Stimulated activated CD8-positive, alpha-beta memory T cell treated with anti-CD3 and anti-CD28 coated beads, Interleukin-2, amount 100 ng/mL, for 1 hour (primary cell): ENCODE measurements at regions not wholly inside any gene's neighbourhood (a gene's known extent, or its start where the extent isn't known, plus 50 kb on each side); places are given as distances from the start of the nearest gene placed in this dataset.
"Not testable (repeated sequence)": the region's sequence is repeated elsewhere in the genome, so short reads cannot be mapped to it uniquely, and the experiment has no call there.

Experiments
- DNase-seq, 2 donors: peaks; one replicate each; pipeline ENCODE4 v3.0.0-alpha.2; 2020; ENCODE audit warnings: low read depth in 2 of 2

DNA sequence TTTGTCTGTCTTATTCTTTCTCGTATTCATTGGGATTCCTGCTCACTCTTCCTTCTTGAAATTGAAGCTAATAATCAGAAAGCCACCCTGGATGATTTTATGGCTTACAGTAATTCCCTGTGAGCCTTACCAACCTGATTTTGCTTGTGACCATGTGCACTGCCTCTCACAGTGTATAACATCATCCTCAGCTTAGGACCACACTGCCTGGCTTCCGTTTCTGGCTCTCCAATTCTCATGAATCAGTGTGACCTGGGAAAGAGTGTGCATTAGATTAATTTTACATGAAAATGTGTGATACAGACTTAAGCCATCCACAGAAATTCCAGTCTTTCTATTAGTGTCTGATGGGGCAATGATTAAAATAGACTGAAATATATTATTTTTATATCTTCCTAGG lies 126.8 kb upstream of the DMRT1 start:
- DNase-seq = no peak

DNA sequence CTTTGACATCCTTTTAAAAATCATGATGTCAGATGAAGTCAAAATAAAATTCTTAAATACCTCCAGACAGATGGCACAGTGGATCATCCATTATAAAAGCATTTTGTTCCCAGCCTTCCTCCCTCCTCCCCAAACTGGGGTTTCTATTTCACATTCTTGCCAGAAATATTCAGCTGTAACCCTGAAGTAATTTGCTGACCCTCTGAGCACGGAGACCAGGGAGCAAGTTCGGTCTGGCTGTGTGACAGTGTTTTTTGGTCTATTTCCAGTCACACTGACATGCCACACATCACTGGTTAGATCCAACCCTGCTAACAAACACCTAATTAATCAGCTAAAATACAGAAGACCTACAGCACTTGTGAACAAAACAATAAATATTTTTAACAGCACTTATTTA lies 126.2 kb upstream of the DMRT1 start:
- DNase-seq = no peak

DNA sequence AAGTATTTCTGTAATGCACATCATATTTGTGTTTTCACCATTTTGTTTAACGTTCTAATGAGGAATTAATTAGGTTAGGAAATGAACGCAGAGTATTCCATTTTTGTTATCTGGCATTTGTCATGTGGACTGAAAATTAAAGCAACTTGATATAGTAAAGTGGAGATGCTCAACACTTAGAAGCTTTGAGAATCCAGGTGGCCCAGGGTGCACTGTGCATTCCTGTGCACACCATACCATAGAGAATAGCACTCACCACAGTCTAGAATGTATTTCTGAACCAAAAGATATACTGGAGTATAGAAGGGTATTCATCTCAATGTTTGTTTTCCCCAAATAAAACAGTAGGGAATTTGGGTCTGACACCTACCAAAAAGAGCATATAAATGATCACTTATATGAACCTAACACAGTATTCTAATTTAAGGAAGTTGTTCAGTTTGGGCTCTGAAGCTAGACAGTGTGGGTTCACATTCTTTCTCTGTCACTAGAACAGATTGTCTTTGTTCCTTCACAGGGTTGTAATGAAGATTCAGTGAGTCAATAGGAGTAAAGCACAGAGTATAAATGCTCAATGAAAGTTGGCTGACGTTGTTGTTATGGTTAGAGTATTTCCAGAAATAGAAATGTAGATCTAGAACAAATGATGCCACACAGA lies 125.6 kb upstream of the DMRT1 start:
- no peak for DNase-seq

DNA sequence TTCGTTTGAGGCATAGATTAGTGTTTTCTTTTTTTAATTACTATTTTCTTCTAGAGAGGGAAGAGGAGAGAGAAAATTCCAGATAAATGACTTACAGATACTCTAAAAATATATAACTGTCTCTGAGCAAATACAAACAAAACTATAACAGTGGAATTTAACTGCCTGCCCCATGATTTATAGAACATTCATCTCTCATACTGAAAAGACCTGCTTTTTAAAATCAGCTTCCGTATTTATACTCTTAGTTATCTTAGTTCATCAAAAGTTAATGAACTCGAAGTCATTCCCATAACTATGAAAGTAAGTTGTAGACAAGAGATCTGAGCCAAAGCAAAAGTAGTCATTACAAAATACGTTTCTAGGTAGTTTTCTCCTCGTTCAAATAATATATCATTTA lies 123.8 kb upstream of the DMRT1 start:
- no peak for DNase-seq

DNA sequence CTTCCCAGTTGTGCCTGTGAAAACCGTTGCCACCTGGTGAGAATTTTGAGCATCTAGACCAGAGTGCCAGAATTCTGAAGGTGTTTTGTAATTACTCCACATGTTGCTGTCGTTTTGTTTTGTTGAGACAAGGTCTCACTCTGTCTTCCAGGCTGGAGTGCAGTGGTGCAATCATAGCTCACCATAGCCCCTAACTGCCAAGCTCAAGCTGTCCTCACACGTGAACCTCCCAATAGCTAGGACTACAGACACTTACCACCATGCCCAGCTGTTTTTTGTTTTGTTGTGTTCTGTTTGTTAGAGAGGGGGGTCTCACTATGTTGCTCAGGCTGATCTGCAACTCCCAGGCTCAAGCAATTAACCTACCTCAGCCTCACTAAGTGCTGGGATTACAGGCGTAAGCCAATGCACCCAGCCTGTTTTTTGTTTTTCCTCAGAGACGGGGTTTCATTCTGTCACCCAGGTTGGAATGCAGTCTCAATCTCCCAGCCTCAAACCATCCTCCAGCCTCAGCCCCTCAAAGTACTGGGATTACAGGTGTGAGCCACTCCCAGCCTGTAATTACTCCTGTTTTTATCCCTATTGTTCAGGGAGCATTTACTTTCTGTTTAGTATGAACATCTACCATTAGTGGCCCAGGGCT lies 121.1 kb upstream of the DMRT1 start:
- no peak for DNase-seq

DNA sequence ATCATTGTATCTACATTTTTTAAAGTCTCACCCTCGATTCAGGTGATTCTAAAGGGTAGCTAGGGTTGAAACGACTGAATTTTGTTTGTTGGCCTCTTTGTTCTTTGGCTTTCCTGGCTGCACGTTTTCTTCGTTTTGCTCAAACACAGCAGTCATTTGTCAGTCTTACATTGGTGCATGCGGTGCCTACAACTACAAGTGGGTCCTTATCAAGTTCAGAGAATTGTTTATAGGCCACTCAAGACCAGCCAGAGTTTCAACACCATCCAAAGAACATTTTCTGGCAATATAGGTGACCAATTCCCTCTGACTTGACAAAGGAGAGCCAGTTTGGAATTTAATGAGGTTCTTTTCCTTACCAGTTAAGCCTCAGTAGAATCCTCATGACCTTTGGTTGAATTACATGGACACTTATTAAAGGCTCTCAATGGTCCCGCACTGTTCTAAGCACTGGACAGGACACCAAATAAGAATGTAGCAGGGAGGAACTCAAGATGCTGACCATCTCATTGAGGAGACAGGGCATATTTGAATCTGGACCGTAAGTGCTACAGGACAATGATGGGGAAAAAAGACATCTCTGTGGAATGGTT lies 119.0 kb upstream of the DMRT1 start:
- DNase-seq = no peak

DNA sequence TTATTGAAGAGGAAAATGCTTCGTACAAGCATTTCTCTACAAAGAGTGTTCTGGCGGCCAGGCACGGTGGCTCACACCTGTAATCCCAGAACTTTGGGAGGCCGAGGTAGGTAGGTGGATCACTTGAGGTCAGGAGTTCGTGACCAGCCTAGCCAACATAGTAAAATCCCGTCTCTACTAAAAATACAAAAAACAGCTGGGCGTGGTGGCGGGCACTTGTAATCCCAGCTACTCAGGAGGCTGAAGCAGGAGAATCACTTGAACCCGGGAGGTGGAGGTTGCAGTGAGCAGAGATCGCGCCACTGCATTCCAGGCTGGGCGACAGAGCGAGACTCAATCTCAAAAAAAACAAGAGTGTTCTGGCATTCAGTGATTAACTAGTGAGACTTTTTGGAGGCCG lies 117.0 kb upstream of the DMRT1 start:
- not testable (repeated sequence) for DNase-seq

DNA sequence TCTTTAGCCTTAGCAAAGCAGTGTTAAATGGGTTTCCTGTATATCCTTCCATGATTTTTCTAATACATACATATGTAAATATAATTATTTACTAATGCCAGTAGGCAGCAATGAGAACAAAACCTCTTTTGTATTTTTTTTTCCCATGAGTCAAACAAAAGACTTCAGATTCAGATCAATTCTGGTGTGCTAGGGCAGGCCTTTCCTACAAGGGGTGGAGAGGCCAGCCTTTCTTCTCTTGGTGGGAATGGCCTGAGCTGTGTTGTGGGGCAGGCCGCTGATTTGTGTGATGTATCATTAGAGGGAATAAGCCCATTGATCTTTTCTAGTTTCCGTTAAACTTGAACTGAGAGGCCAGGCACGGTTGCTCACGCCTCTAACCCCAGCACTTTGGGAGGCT lies 115.5 kb upstream of the DMRT1 start:
- DNase-seq = no peak

DNA sequence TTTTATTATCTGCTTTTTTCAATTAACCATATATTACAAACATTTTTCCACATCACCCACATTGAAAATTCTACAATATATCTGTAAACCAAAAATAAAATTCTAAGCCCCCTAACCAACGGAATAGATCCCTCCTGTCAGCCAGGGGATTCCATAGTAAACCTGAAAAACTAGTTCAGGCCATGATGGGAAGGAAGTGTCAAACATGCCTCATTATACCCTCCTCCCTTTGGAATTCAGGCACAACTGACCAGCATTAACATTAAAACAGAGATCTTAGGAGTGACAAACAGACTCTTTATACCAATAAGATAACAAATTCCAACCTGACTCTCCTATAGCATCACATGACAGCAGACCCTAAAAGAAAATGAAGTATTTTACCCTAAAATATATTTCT lies 113.7 kb upstream of the DMRT1 start:
- DNase-seq = no peak

DNA sequence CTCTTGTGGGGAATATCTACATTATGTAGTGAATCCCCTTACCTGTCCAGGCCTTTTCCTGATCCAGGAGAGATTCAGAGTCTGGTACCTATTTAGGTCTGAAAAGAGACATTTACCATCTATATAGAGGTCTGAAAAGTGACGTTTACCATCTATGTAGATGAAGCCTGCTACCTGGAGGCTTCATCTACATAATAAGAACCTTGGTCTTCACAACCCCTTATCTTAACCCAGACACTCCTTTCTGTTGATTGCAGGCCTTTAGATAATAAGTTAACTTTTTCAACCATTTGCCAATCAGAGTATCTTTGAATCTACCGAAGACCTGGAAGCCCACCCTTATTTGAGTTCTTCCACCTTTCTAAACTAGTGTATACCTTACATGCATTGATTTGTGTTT lies 113.0 kb upstream of the DMRT1 start:
- no peak for DNase-seq

DNA sequence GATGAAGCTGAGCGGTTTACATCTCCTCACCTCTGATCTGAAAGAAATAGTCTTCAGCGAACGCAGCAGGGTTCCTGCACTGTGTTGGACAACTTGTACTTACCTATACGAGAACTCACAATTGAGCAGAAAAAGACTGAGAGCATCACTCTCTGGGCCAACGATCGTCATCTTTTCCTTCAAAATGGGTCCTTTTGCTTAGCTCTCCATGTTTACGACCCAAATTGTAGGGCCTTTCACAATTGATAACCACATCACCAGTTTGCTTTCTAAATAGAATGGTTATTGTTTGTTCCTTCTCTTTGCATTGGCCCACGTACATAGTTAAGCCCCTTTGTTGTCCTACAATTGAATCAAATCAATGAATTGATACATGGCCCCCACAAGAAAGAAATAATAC lies 110.0 kb upstream of the DMRT1 start:
- DNase-seq = no peak

DNA sequence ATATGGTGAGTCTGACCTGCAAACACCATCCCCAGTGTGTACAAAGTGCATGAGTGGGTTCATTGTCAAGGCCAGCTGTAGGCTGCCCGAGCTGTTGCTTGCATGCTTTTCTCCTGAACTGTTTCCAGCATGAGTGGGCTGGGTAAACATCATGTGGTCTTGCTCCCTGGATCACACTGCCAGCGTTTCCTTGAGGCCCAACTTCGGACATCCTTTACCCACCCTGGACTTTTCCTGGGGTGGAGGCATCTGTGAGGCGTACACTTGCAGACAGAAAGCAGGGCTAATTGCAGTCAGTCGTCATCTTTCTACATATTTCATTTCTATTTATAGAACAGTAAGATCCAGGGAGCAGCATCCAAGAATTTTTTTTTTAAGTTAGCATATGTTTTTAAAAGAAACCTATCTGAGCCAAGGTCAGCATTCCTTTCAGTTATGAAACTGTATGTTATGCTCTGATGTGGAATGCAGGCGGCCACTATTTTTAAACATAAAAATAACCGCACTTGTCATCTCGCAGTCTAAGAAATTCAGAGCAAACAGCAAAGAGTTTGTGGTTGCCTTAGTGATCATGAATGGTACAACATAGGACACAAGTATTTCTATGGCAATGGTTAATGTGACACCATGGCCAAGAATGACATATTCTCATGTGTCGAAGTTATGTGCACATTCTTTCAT lies 106.5 kb upstream of the DMRT1 start:
- DNase-seq = no peak

DNA sequence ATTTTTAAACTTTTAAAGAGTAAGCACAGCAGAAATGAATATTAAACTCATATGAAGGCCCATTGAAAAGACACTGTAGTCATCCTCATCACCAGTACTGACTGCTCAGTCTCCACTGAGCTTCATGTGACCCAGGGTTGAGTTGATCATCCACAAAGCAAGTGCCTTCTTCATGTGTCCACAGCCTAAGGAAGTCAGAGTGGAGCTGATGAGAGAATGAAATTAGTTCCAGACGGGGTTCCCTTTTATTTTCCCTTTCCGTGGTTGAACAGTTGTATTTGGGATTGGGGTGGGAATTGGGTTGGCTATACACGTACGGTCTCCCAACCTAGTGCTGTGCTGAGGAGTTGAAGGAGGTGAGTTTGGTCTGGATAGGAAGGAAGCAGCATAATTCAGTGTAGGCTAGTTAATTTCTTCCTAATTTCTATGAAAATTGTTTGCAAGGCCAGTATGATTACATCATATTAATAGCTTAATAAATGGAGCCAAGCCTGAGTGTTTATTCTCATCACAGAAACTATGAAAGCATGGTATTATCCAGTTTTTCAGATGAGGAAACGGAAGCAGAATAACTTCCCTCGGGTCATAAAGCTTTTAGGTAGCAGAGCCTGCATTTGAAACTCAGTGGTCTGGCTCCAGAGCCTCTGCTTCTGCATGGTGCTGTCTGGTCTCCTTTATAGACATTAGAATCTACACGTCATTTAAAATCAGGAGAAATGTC lies 103.9 kb upstream of the DMRT1 start:
- no peak for DNase-seq

DNA sequence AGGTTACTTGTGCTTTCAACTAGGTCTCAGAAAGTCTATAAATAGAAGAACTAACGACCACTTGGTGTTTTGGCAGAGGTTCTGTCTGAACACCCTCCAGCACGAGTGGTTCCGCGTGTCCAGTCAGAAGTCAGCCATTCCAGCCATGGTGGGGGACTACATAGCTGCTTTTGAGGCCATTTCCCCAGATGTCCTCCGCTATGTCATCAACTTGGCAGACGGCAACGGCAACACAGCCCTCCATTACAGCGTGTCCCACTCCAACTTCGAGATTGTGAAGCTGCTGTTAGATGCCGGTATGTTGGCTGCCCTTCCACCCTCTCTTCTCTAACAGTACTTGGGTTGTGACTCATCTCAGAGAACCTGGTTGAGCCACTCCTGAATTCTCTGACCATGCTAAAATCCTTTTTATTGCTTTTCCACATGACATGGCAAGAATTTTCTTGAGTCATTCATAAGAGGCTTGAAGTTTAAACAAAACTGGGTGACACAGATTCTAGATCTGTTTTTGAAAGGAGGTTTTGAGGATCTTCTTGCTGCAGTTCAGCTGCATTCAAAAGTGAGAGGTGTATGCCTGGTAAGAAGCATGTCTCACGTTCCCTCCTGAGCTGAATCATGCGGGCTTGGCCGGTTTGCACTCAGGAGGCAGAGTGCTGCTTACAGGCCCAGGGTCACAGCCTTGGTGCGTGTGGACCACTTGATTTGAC lies 103.1 kb upstream of the DMRT1 start:
- no peak for DNase-seq

DNA sequence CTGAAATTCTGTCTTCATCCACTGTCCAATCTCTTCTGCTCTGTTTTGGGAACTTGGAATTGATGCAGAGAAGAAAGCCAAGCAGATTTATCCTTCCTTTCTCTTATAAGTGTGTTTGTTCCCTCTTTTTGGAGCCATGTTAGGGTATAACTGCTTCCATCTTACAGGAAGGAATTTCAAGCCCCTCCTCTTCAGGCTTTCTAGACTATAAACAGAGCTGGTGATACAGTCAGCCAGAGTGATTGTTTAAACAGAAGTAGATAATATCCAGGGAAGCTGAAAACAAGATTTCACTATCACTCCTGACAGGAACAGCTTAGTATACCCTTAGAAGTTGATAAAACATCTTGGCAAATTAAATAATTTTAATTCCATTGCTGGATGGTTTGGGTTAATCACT lies 102.1 kb upstream of the DMRT1 start:
- DNase-seq = no peak

DNA sequence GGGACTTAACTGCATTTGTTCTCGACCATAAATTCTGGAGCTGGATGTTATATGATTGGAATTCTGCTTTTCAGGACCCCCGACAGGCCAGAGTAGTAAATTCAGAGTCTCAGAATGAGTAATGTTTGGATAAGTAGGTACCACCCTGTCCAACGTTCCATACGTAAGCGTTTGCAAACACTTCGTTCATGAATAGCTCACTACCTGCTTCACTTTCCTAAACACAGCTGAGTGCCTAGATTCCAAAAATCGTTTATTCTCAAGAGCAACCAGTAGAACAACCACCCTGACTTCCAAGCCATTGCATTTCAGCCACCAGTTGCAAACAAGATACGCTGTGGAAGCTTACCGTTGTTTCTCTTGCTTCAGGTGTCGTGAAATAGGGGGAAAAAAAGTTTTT lies 101.3 kb upstream of the DMRT1 start:
- no peak for DNase-seq

DNA sequence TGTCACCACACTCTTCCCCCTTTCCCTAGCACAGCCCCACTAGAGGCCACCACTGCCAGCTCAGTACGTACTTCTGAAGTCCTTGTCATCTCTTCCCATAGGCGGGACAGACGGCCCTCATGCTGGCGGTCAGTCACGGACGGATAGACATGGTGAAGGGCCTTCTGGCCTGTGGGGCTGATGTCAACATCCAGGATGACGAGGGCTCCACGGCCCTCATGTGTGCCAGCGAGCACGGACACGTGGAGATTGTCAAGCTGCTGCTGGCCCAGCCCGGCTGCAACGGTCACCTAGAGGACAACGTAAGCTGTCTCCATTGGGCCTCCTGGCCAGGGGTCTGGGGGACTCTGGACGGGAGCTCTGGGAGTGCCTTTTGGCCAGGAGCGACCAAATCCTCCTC lies 99.4 kb upstream of the DMRT1 start:
- DNase-seq = no peak

DNA sequence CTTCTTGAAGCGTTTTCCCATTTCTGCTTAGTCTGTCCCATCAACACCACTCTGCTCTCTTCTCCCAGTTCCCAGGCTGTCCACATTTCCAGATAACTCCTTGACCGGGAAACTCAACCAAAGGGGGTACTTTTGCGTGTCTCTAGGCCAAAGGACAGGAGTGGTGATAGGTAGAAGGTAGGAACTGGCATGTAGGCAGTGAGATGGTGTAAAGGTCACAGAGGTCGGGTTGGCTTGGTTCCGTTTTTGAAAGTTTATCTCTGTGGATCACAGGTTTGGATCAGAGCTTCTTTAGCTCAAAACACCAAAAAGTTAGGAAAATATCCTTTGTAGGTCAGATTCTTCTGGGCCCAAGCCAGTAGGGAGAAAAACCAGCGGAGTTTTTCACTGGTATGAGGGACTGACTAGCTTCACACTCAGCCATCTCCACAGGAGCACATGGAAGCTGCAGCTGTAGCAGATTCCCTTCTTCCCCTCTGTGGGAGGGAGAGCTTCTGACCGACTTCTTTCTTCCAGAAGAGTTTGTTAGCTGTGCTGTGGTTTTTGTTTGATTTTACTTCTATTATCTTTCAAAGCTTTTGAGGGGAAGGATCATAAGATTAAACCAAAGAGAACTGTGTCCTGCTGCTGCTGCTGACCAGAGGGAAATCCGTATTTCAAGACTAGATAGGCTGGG lies 98.4 kb upstream of the DMRT1 start:
- DNase-seq = no peak

DNA sequence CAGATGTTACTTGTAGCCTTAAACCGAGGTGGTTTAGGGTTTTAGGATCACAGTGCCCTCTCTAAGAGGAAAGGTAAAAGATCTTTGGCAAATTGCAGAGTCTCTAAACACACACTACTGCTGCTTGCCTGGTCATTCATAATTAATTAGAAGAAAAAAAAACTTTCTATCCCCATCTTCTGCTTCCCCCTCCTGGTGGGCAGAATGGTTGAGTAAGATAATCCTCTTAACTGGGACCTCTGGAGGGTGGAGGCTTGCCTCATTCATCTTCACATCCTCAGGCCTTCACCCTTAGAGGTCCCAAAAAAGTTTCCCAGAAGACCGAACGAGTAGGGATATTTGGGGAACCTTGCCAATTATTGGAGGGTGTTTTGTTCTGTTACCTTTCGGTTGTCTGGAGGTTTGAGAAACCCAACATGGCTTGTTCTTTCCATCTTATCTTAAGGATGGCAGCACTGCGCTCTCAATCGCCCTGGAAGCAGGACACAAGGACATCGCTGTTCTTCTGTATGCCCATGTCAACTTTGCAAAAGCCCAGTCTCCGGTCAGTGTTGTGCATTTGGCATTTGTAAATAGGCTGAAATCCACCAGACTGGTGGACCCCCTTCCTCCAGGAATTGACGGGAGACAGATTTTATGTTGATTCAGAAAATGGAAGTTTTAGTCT lies 97.3 kb upstream of the DMRT1 start:
- no peak for DNase-seq

DNA sequence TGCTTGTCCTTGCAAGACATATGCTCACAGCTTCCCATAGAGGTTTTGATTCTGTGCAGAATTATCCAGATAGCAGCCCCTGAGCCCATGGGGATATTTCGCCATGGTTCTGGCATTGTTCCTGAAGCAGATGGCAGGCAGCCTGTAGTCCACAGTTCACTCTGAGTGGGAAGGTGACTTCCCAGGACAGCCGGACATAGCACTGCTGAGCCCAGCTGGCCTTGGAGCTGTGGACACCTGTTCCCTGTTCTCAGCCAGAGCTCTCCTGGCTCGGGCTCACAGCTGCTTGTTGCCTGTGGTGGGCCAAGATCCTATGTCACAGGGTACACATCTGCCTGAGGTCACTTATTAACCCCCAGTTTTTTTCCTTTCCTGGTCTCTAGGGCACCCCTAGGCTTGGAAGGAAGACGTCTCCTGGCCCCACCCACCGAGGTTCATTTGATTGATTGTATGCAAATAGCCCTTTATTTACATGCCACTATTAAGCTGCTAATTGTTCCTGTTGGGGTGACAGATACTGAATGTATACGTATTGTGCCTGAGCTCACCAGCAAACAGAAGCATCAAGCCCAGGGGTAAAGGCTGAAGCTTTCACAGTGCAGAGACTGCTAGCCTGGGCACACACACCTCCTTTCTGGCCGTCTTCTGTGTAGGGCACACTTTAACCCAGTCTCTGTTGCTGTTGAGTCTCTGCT lies 96.6 kb upstream of the DMRT1 start:
- DNase-seq = no peak
